Endothelial cell of umbilical vein (primary cell): ENCODE measurements at regions not wholly inside any gene's neighbourhood (a gene's known extent, or its start where the extent isn't known, plus 50 kb on each side); places are given as distances from the start of the nearest gene placed in this dataset.

Experiments
- BruUV-seq: library from RNA; stranded (reverse); fragments of 400-500 nt; replicated peaks from 2 replicates; lab custom pipeline; 2021; lab: Mats Ljungman, UMichigan
- CTCF ChIA-PET: fragments of 300-600, 350-600 bp; sonication (Branson Sonifier 250); formaldehyde crosslinking; loops from one replicate; lab custom pipeline; 2021; ENCODE audit warnings: antibody characterized with exemption, inconsistent platforms; lab: Charles Lee
- POLR2A ChIA-PET: fragments of 300-600, 350-600 bp; sonication (Branson Sonifier 250); formaldehyde crosslinking; loops from one replicate; lab custom pipeline; 2021; ENCODE audit warnings: antibody characterized with exemption, inconsistent platforms; lab: Charles Lee
- DNase-seq: peaks from one replicate; pipeline ENCODE4 v3.0.0-alpha.2; 2011; ENCODE audit warnings: low read depth, low spot score
- FAIRE-seq: peaks from 2 replicates; lab custom pipeline; 2011; peaks lifted over from hg19 to GRCh38; lab: Jason Lieb, UNC
- H2AFZ ChIP-seq: 2 replicates; pipeline ENCODE4 v1.6.0; 2012; ENCODE audit warnings: low read depth, low read length, control low read depth, inconsistent platforms
- H3K27ac ChIP-seq: 2 replicates; pipeline ENCODE4 v1.5.1; 2011; ENCODE audit warnings: low read depth, mild to moderate bottlenecking, control low read depth, low read length, moderate library complexity; ENCODE audit not compliant: insufficient read depth
- H3K27me3 ChIP-seq, 2 experiments: 2 replicates each; pipeline versions ENCODE4 v1.6.0 to v1.6.1; 2011; ENCODE audit warnings: low read length in 2 of 2, mixed read lengths in 1 of 2; ENCODE audit not compliant: control insufficient read depth in 2 of 2, insufficient read depth in 2 of 2
- H3K36me3 ChIP-seq, 2 experiments: 2 replicates in 1 of 2; 3 replicates in 1 of 2; pipeline ENCODE4 v1.5.1; 2011; ENCODE audit warnings: low read length in 2 of 2, mild to moderate bottlenecking in 1 of 2, moderate library complexity in 1 of 2; ENCODE audit not compliant: control insufficient read depth in 2 of 2, insufficient read depth in 2 of 2; ENCODE audit errors: extremely low read depth in 1 of 2
- H3K4me1 ChIP-seq: 3 replicates; pipeline ENCODE4 v1.5.1; 2011; ENCODE audit warnings: mild to moderate bottlenecking, low read length; ENCODE audit not compliant: control insufficient read depth, insufficient read depth; ENCODE audit errors: extremely low read depth
- H3K4me2 ChIP-seq: 2 replicates; pipeline ENCODE4 v1.6.1; 2011; ENCODE audit warnings: low read length, control low read depth, mixed read lengths; ENCODE audit not compliant: insufficient read depth
- H3K4me3 ChIP-seq, 3 experiments: fragments of 200-600 bp in 1 of 3; sonication (generic), shearing (Covaris generic) in 1 of 3; replicated peaks in 1 of 3; 2 replicates each; pipeline ENCODE4 v1.5.1; 2011 to 2016; ENCODE audit warnings: control low read depth in 3 of 3, low read length in 3 of 3, mild to moderate bottlenecking in 2 of 3, inconsistent platforms in 1 of 3, low read depth in 1 of 3, moderate library complexity in 1 of 3; ENCODE audit not compliant: insufficient read depth in 1 of 3
- H3K79me2 ChIP-seq: 2 replicates; pipeline ENCODE4 v1.6.0; 2012; ENCODE audit warnings: low read length, inconsistent platforms; ENCODE audit not compliant: control insufficient read depth, insufficient read depth
- H3K9ac ChIP-seq: replicated peaks from 2 replicates; pipeline ENCODE3; 2011; ENCODE audit warnings: low read length, control low read depth; ENCODE audit not compliant: insufficient read depth; ENCODE audit errors: extremely low read depth
- H3K9me1 ChIP-seq: replicated peaks from 3 replicates; pipeline ENCODE4 v1.6.0; 2011; ENCODE audit warnings: mild to moderate bottlenecking, low read length; ENCODE audit not compliant: control insufficient read depth, insufficient read depth; ENCODE audit errors: extremely low read depth
- H3K9me3 ChIP-seq: replicated peaks from 2 replicates; pipeline ENCODE4 v1.5.1; 2012; ENCODE audit warnings: low read length, inconsistent platforms; ENCODE audit not compliant: control insufficient read depth, insufficient read depth
- H4K20me1 ChIP-seq: replicated peaks from 2 replicates; pipeline ENCODE3; 2011; ENCODE audit warnings: mild to moderate bottlenecking, low read length; ENCODE audit not compliant: control insufficient read depth, insufficient read depth; ENCODE audit errors: extremely low read depth
- EZH2 ChIP-seq: IDR thresholded peaks from 2 replicates; pipeline ENCODE4 v1.6.1; 2012; ENCODE audit warnings: borderline replicate concordance, low read depth, mild to moderate bottlenecking, moderate library complexity, low read length, inconsistent platforms; ENCODE audit not compliant: severe bottlenecking
- GATA2 ChIP-seq: IDR thresholded peaks from 2 replicates; pipeline ENCODE4 v1.7.0; 2011; ENCODE audit warnings: low read depth, mild to moderate bottlenecking, moderate library complexity, mixed read lengths, low read length; ENCODE audit not compliant: insufficient read length, insufficient read depth
- MYC ChIP-seq: IDR thresholded peaks from one replicate; pipeline ENCODE4 v1.6.1; 2011; ENCODE audit warnings: mild to moderate bottlenecking, low read depth, low read length
- POLR2A ChIP-seq: IDR thresholded peaks from 2 replicates; pipeline ENCODE4 v1.6.1; 2012; ENCODE audit warnings: low read depth, mild to moderate bottlenecking, control low read depth, low read length
- POLR2AphosphoS5 ChIP-seq: IDR thresholded peaks from 2 replicates; pipeline ENCODE4 v1.6.1; 2012; ENCODE audit warnings: low read depth, mild to moderate bottlenecking, control low read depth, low read length, moderate library complexity; ENCODE audit not compliant: insufficient read depth
- dilution Hi-C: fragments of 300-500 bp; cut with MboI; formaldehyde crosslinking; loops from one replicate; pipeline ENCODE4 v1.15.0; 2019; ENCODE audit warnings: low sequenced_read_pairs; ENCODE audit not compliant: extremely low pct_ligation_motif_present
- intact Hi-C: fragments of 100-400 bp; cut with micrococcal nuclease; formaldehyde crosslinking; loops from one replicate; pipeline ENCODE4 v1.10.0; 2022
- TF ChIP-seq, protein P1 (sequence below), 2 donors: IDR thresholded peaks; 1 replicate in 1 of 2; 2 replicates in 1 of 2; pipeline ENCODE4 v1.5.1; 2011; ENCODE audit warnings: low read length in 2 of 2, mild to moderate bottlenecking in 2 of 2, moderate library complexity in 2 of 2, control low read depth in 1 of 2, inconsistent platforms in 1 of 2, low read depth in 1 of 2; ENCODE audit not compliant: insufficient read depth in 1 of 2; ENCODE audit errors: extremely low read depth in 1 of 2
- TF ChIP-seq, protein P2 (sequence below): IDR thresholded peaks from 2 replicates; pipeline ENCODE4 v1.6.1; 2011; ENCODE audit not compliant: insufficient read depth, insufficient read length

DNA sequence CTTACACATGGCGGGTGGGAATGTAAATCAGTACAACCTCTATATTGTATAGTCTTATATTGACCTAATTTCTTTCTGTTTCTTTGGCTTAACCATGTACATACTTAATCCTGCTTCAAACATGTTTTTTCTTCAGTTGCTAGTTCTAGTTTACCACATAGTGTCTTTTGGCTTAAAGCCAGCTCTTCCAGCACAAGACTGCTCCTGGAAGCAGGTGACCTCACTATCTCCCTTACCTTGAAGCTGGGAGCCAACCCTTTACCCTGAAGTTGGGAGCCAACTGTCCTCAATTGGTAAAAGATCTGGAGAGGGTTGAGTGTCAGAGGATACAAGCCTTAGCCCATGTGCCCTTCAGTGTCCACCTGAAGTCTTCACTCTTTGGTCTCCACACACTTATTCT lies 162.7 kb downstream of the AASDH start:
- ChIA-PET POLR2A (no interaction called here), CTCF (no interaction called here)
- FAIRE-seq (no peak), DNase-seq (no peak)
- no peaks in the 10 kb centered on the region for H3K27me3 ChIP-seq
- BruUV-seq: no TSS peak
- no peak overlapping the region for H3K27ac ChIP-seq
- H3K9me1 ChIP-seq: no peaks in the 10 kb centered on the region
- H3K36me3 ChIP-seq: no peaks in the 10 kb centered on the region
- no peaks in the 10 kb centered on the region for H3K9me3 ChIP-seq
- H3K4me3 ChIP-seq: no peak overlapping the region
- dilution Hi-C loops: no loop called here
- H3K4me1 ChIP-seq: no peaks in the 10 kb centered on the region
- no peak overlapping the region for H3K9ac ChIP-seq
- no peaks in the 10 kb centered on the region for H3K79me2 ChIP-seq
- no peak for TF ChIP-seq POLR2A
- TF ChIP-seq EZH2: no peak
- TF ChIP-seq, protein P1, sequence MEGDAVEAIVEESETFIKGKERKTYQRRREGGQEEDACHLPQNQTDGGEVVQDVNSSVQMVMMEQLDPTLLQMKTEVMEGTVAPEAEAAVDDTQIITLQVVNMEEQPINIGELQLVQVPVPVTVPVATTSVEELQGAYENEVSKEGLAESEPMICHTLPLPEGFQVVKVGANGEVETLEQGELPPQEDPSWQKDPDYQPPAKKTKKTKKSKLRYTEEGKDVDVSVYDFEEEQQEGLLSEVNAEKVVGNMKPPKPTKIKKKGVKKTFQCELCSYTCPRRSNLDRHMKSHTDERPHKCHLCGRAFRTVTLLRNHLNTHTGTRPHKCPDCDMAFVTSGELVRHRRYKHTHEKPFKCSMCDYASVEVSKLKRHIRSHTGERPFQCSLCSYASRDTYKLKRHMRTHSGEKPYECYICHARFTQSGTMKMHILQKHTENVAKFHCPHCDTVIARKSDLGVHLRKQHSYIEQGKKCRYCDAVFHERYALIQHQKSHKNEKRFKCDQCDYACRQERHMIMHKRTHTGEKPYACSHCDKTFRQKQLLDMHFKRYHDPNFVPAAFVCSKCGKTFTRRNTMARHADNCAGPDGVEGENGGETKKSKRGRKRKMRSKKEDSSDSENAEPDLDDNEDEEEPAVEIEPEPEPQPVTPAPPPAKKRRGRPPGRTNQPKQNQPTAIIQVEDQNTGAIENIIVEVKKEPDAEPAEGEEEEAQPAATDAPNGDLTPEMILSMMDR (IDR thresholded peaks at IDR 0.05; ENCODE audit: extremely low read depth in 1 of 2, insufficient read depth in 1 of 2, low read depth in 1 of 2, low read length in 2 of 2): no peak
- H4K20me1 ChIP-seq: no peaks in the 10 kb centered on the region
- no peak overlapping the region for H2AFZ ChIP-seq
- H3K4me2 ChIP-seq: no peak overlapping the region
- intact Hi-C loops: no loop called here

DNA sequence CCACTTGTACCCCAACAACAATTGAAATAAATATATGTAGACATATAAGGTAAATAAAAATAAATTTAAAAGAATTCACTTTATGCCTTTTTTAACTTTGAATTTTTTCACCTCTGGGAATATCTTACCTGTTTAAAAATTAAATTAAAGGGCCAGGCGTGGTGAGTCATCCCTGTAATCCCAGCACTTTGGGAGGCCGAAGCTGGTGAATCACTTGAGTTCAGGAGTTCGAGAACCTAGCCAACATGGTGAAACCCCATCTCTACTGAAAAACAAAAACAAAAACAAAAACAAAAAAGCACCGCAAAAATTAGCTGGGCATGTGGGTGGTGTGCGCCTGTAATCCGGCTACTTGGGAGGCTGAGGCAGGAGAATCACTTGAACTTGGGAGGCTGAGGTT lies 164.8 kb downstream of the AASDH start:
- POLR2A ChIA-PET: no interaction called here
- BruUV-seq: no TSS peak
- CTCF ChIA-PET: no interaction called here
- Histone ChIP-seq H3K9ac (no peak overlapping the region), H4K20me1 (no peaks in the 10 kb centered on the region), H3K27me3 (no peaks in the 10 kb centered on the region), H3K79me2 (no peaks in the 10 kb centered on the region), H3K4me1 (no peaks in the 10 kb centered on the region), H3K27ac (no peak overlapping the region), H3K9me3 (no peaks in the 10 kb centered on the region), H3K4me3 (no peak overlapping the region), H3K9me1 (no peaks in the 10 kb centered on the region), H3K36me3 (no peaks in the 10 kb centered on the region), H3K4me2 (no peak overlapping the region), H2AFZ (no peak overlapping the region)
- no peak for FAIRE-seq
- no peak for TF ChIP-seq MYC
- no peak for TF ChIP-seq POLR2AphosphoS5
- no peak for TF ChIP-seq GATA2
- TF ChIP-seq, protein P1 (IDR thresholded peaks at IDR 0.05; ENCODE audit: extremely low read depth in 1 of 2, insufficient read depth in 1 of 2, low read depth in 1 of 2, low read length in 2 of 2): no peak
- TF ChIP-seq, protein P2, sequence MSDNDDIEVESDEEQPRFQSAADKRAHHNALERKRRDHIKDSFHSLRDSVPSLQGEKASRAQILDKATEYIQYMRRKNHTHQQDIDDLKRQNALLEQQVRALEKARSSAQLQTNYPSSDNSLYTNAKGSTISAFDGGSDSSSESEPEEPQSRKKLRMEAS: no peak
- TF ChIP-seq POLR2A: no peak
- no peak for TF ChIP-seq EZH2
- DNase-seq: no peak
- dilution Hi-C loops: no loop called here
- intact Hi-C loops: no loop called here
